Cardiac muscle cell (in vitro differentiated cells and primary cell): ENCODE measurements at regions not wholly inside any gene's neighbourhood (a gene's known extent, or its start where the extent isn't known, plus 50 kb on each side); places are given as distances from the start of the nearest gene placed in this dataset.

Source experiments
- DNase-seq, 2 donors: peaks; one replicate each; pipeline versions ENCODE4 v3.0.0 to v3.0.0-alpha.2; 2010 to 2017; ENCODE audit warnings: low read depth in 1 of 2, low spot score in 1 of 2
- H3K27ac ChIP-seq: fragments of 200-600 bp; sonication (generic); 2 replicates; pipeline ENCODE4 v1.5.1; 2016
- H3K27me3 ChIP-seq: fragments of 200-600 bp; sonication (generic); 2 replicates; pipeline ENCODE4 v1.6.0; 2016; ENCODE audit warnings: control low read depth
- H3K36me3 ChIP-seq: fragments of 200-600 bp; sonication (generic); 2 replicates; pipeline ENCODE4 v1.5.1; 2016; ENCODE audit warnings: control low read depth
- H3K4me1 ChIP-seq: fragments of 200-600 bp; sonication (generic); 2 replicates; pipeline ENCODE4 v1.8.1; 2017; ENCODE audit warnings: low read depth, mild to moderate bottlenecking, mixed run types
- H3K4me3 ChIP-seq: fragments of 200-600 bp; sonication (generic); 2 replicates; pipeline ENCODE4 v1.5.1; 2016; ENCODE audit warnings: mild to moderate bottlenecking
- H3K9me3 ChIP-seq: fragments of 200-600 bp; sonication (generic); 2 replicates; pipeline ENCODE4 v1.5.1; 2017; ENCODE audit warnings: low read depth, mild to moderate bottlenecking, control low read depth
- CTCF ChIP-seq: IDR thresholded peaks from 2 replicates; pipeline ENCODE4 v1.5.1; 2012; ENCODE audit warnings: low read depth, mild to moderate bottlenecking, low read length

GRCh38 chr10:43801140-43801539 is 152.5 kb upstream of the ZNF32 start:
- H3K9me3 ChIP-seq = no peaks in the 10 kb centered on the region
- H3K36me3 ChIP-seq = no peaks in the 10 kb centered on the region
- H3K27ac ChIP-seq = no peak overlapping the region
- DNase-seq = peak in 1 of 2 donors; percentile 30
- no peak for TF ChIP-seq CTCF
- H3K4me1 ChIP-seq = no peaks in the 10 kb centered on the region
- H3K27me3 ChIP-seq = no peaks in the 10 kb centered on the region
- H3K4me3 ChIP-seq = no peak overlapping the region

GRCh38 chr10:43796781-43797180 is 148.1 kb upstream of the ZNF32 start:
- Histone ChIP-seq H3K27me3 (no peaks in the 10 kb centered on the region), H3K27ac (no peak overlapping the region), H3K9me3 (no peaks in the 10 kb centered on the region), H3K4me1 (no peaks in the 10 kb centered on the region), H3K36me3 (no peaks in the 10 kb centered on the region), H3K4me3 (no peak overlapping the region)
- DNase-seq = no peak
- no peak for TF ChIP-seq CTCF

GRCh38 chr10:43795639-43796038 is 147.0 kb upstream of the ZNF32 start:
- Histone ChIP-seq H3K36me3 (no peaks in the 10 kb centered on the region), H3K4me1 (no peaks in the 10 kb centered on the region), H3K27me3 (no peaks in the 10 kb centered on the region), H3K27ac (no peak overlapping the region), H3K4me3 (no peak overlapping the region), H3K9me3 (no peaks in the 10 kb centered on the region)
- DNase-seq = no peak
- no peak for TF ChIP-seq CTCF

GRCh38 chr10:43795093-43795492 is 146.4 kb upstream of the ZNF32 start:
- no peak for TF ChIP-seq CTCF
- H3K27ac ChIP-seq = no peak overlapping the region
- H3K9me3 ChIP-seq = no peaks in the 10 kb centered on the region
- no peaks in the 10 kb centered on the region for H3K36me3 ChIP-seq
- H3K27me3 ChIP-seq = no peaks in the 10 kb centered on the region
- no peak overlapping the region for H3K4me3 ChIP-seq
- DNase-seq = no peak
- H3K4me1 ChIP-seq = no peaks in the 10 kb centered on the region

- H3K4me3 ChIP-seq = no peak overlapping the region
- H3K27me3 ChIP-seq = no peaks in the 10 kb centered on the region
- no peaks in the 10 kb centered on the region for H3K9me3 ChIP-seq
- peak in 1 of 2 donors; percentile 99 for DNase-seq
- H3K27ac ChIP-seq = no peak overlapping the region
- H3K4me1 ChIP-seq = no peaks in the 10 kb centered on the region
- H3K36me3 ChIP-seq = no peaks in the 10 kb centered on the region
- TF ChIP-seq CTCF = no peak
These were observed 145.6 kb upstream of the ZNF32 start for GRCh38 chr10:43794181-43794815.
